ENCODE measurements at regions not wholly inside any gene's neighbourhood (a gene's known extent, or its start where the extent isn't known, plus 50 kb on each side); places are given as distances from the start of the nearest gene placed in this dataset.

GRCh38 chr17:22300177-22300576, 607.9 kb downstream of the KCNJ18 start:
- TF ChIP-seq, protein P1, sequence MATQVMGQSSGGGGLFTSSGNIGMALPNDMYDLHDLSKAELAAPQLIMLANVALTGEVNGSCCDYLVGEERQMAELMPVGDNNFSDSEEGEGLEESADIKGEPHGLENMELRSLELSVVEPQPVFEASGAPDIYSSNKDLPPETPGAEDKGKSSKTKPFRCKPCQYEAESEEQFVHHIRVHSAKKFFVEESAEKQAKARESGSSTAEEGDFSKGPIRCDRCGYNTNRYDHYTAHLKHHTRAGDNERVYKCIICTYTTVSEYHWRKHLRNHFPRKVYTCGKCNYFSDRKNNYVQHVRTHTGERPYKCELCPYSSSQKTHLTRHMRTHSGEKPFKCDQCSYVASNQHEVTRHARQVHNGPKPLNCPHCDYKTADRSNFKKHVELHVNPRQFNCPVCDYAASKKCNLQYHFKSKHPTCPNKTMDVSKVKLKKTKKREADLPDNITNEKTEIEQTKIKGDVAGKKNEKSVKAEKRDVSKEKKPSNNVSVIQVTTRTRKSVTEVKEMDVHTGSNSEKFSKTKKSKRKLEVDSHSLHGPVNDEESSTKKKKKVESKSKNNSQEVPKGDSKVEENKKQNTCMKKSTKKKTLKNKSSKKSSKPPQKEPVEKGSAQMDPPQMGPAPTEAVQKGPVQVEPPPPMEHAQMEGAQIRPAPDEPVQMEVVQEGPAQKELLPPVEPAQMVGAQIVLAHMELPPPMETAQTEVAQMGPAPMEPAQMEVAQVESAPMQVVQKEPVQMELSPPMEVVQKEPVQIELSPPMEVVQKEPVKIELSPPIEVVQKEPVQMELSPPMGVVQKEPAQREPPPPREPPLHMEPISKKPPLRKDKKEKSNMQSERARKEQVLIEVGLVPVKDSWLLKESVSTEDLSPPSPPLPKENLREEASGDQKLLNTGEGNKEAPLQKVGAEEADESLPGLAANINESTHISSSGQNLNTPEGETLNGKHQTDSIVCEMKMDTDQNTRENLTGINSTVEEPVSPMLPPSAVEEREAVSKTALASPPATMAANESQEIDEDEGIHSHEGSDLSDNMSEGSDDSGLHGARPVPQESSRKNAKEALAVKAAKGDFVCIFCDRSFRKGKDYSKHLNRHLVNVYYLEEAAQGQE (IDR thresholded peaks at IDR 0.05; ENCODE audit: low read depth) = no peak
- TF ChIP-seq TAF1 (IDR thresholded peaks at IDR 0.05; ENCODE audit: low read depth) = no peak
- no peak for TF ChIP-seq YY1 (IDR thresholded peaks at IDR 0.05; ENCODE audit: low read depth)
- TF ChIP-seq, protein P2, sequence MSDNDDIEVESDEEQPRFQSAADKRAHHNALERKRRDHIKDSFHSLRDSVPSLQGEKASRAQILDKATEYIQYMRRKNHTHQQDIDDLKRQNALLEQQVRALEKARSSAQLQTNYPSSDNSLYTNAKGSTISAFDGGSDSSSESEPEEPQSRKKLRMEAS (IDR thresholded peaks at IDR 0.05) = no peak
- TF ChIP-seq ZBTB7A (IDR thresholded peaks at IDR 0.05; ENCODE audit: low read depth) = no peak
- TF ChIP-seq EP300 (IDR thresholded peaks at IDR 0.05; ENCODE audit: borderline replicate concordance) = no peak
- TF ChIP-seq CREB1 (IDR thresholded peaks at IDR 0.05; ENCODE audit: low read depth) = no peak

Data from Ishikawa (cell line).